22Rv1 (cell line): ENCODE measurements at regions not wholly inside any gene's neighbourhood (a gene's known extent, or its start where the extent isn't known, plus 50 kb on each side); places are given as distances from the start of the nearest gene placed in this dataset.

Source experiments
- H3K27ac ChIP-seq: fragments of 450-650 bp; 2 replicates; pipeline ENCODE4 v1.5.1; 2017
- CTCF ChIP-seq: fragments of 450-650 bp; IDR thresholded peaks from 2 replicates; pipeline ENCODE4 v1.5.1; 2017; ENCODE audit warnings: mild to moderate bottlenecking
- ZFX ChIP-seq: fragments of 450-650 bp; IDR thresholded peaks from 2 replicates; pipeline ENCODE4 v1.6.1; 2017; ENCODE audit warnings: antibody characterized with exemption, borderline replicate concordance

DNA sequence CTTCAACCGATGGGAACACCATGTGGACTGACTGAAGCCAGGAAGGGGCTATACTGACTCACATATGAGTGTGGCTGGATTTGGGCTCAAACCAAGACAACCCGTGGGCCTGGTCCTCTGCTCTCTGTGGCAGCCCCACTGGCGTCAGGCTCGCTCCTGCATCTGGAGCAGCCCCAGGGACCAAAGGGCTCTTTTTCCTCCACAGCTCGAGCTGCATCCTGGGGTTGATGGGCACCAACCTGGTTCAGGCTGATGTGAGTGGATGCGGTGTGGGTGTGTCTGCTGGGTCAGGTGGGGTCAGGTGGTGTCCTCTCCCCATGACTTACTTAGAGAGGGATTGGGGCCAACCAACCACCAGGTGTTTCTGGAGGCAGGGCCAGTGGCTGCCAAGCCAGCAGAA lies 303.0 kb upstream of the AJAP1 start:
- H3K27ac ChIP-seq: no peak overlapping the region
- TF ChIP-seq ZFX (no peak), CTCF (no peak)

GRCh38 chr1:4353090-4353856 lies 301.1 kb upstream of the AJAP1 start:
- no peak overlapping the region for H3K27ac ChIP-seq
- TF ChIP-seq CTCF (no peak), ZFX (no peak)

- TF ChIP-seq ZFX (no peak), CTCF (no peak)
- H3K27ac ChIP-seq: no peak overlapping the region
Observed at GRCh38 chr1:4355839-4356238, 298.6 kb upstream of the AJAP1 start.

GRCh38 chr1:4362314-4363044 lies 291.9 kb upstream of the AJAP1 start:
- TF ChIP-seq ZFX (no peak), CTCF (no peak)
- no peak overlapping the region for H3K27ac ChIP-seq

GRCh38 chr1:4366091-4366490 lies 288.3 kb upstream of the AJAP1 start:
- no peak for TF ChIP-seq ZFX
- TF ChIP-seq CTCF: no peak
- no peak overlapping the region for H3K27ac ChIP-seq

DNA sequence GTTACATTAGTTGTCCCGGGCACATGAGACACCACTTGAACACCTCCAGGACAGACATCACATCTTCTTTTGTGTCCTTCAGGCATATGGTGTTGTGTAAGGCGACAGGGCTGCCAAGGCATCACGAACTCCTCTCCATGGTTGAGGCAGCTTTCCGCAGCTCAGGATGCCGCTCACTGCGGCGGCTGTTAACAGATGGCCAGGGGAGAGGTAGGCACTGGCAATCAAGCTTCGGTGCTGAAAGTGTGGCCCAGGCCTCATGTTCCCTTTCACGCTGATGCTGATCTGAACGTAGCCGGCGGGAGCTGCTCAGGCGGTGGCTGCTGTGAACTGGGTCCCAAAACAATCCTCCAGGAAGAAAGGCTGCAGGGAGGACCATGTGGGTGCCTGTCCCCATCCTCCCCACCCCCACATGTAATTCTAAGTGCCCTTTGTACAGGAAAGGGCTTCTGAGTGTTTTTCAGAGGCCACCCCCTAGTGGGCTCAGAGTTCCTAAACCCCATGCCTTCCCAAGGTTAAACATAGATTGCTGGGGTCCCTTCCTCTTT lies 287.1 kb upstream of the AJAP1 start:
- TF ChIP-seq ZFX: no peak
- no peak for TF ChIP-seq CTCF
- no peak overlapping the region for H3K27ac ChIP-seq

- H3K27ac ChIP-seq: no peak overlapping the region
- TF ChIP-seq ZFX (no peak), CTCF (no peak)
Observed at GRCh38 chr1:4369335-4369734, 285.1 kb upstream of the AJAP1 start.
